ENCODE measurements at regions not wholly inside any gene's neighbourhood (a gene's known extent, or its start where the extent isn't known, plus 50 kb on each side); places are given as distances from the start of the nearest gene placed in this dataset.

GRCh38 chr11:95304777-95305176, 73.8 kb upstream of the SESN3 start:
- TF ChIP-seq EZH2 (IDR thresholded peaks at IDR 0.05) (no peak), POLR2AphosphoS5 (IDR thresholded peaks at IDR 0.05; ENCODE audit: borderline replicate concordance, low read depth, low read length) (no peak)

All from SK-N-MC (cell line).